Suppressor macrophage treated with lipopolysaccharide for 1 hour (primary cell): ENCODE measurements at regions not wholly inside any gene's neighbourhood (a gene's known extent, or its start where the extent isn't known, plus 50 kb on each side); places are given as distances from the start of the nearest gene placed in this dataset.
"Not testable (repeated sequence)": the region's sequence is repeated elsewhere in the genome, so short reads cannot be mapped to it uniquely, and the experiment has no call there.

Source experiments
- DNase-seq, 3 donors: peaks; one replicate each; pipeline ENCODE4 v3.0.0-alpha.2; 2020 to 2022

GRCh38 chr17:77635785-77636184, 322.7 kb upstream of the TNRC6C start:
- not testable (repeated sequence) for DNase-seq

GRCh38 chr17:77636835-77637817, 321.4 kb upstream of the TNRC6C start:
- DNase-seq, result no peak

- no peak for DNase-seq
Observed at GRCh38 chr17:77637818-77638575, 320.5 kb upstream of the TNRC6C start.

- DNase-seq, result no peak
Observed at GRCh38 chr17:77640252-77640651, 318.3 kb upstream of the TNRC6C start.

- DNase-seq, result no peak
Observed at GRCh38 chr17:77640916-77641605, 317.4 kb upstream of the TNRC6C start.

DNA sequence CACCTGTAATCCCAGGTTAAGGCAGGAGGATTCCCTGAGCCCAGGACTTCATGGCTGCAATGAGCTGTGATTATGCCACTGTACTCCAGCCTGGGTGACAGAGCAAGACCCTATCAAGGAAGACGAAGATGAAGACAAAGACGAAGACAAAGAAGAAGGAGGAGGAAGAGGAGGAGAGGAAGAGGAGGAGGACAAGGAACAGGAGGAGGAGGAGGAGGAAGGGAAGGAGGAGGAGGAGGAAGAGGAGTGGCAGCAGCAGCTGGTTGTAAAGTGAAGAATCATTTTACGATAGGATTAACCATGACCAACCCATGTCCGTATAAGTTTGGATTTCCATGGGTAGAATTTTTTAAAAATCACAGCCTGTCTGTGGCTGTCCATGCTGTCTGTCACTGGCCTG, 316.8 kb upstream of the TNRC6C start:
- no peak for DNase-seq

GRCh38 chr17:77644181-77645071, 314.1 kb upstream of the TNRC6C start:
- no peak for DNase-seq

GRCh38 chr17:77645072-77646045, 313.1 kb upstream of the TNRC6C start:
- DNase-seq, result no peak

DNA sequence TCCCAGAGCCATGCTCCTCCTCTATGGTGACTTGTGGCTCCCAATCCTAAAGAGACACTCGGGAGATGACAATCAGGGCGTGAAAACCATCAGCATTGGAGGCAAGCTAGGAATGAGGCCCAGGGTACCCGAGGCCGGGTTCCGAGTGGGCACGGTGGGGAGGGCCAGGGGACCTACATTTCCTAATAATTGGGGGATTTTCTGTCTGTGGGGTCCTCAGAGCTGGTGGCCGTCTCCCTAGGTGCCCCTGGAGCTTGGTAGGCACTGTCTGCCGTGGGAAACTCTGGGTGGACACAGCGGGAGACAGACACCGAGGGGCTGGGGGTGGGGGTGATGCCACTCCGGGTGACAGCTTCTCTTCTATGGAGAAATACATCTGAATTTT, 312.5 kb upstream of the TNRC6C start:
- no peak for DNase-seq

DNA sequence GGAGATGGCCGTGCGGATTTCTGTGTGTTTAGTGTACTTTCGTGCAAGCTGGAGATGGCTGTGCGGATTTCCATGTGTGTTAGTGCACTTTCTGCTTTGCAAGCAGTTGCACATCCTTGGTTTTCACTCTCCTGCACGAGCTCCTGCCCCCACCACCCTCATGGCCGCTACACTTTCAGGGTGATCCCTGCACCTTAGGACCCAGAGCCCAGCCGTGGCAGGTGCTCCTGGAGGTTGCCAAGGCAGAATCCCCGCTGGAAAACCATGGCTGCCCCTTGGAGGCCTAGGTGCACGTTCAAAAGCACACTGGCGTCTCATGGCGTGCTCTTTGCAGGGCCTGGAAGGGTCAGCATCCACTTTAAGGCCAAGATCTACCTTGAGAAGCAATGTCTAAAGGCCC, 311.0 kb upstream of the TNRC6C start:
- DNase-seq, result no peak

GRCh38 chr17:77649717-77650211, 308.7 kb upstream of the TNRC6C start:
- no peak for DNase-seq

DNA sequence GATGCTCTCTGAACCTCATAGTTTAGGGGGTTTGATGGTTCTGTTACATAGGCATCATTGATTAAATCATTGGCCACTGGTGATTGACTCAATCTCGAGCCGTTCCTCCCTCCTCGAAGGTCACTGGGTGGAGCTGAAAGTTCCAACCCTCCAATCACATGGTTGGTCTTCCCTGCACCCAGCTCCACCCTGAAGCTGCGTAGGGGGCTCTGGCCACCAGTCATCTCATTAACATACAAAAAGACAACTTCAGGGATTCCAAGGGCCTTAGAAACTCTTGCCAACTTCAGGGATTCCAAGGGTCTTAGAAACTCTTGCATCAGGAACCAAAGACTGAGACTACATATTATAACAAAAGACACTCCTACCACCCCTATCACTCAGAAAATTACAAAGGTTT, 306.5 kb upstream of the TNRC6C start:
- no peak for DNase-seq

DNA sequence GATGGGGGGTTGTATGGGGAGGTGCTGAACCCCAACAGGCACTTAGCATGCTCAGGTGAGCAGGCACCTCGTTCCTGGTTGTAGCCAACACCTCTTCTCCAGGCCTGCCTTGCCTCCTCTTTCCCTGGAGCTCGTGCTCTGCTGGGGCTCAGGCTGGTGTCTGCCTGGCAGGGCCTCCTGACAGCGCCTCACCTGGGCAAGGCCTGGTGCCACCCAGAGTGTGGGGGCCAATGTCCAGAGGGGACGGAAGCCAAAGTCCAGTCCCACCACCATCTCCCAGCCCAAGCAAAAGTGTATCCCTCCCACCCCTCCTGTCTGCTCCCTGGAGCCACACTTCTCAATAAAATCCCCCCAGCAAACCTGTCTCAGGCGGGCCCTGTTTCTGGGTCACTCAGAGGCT, 304.2 kb upstream of the TNRC6C start:
- DNase-seq, result no peak

- DNase-seq, result no peak
Observed at GRCh38 chr17:77654850-77655249, 303.7 kb upstream of the TNRC6C start.

DNA sequence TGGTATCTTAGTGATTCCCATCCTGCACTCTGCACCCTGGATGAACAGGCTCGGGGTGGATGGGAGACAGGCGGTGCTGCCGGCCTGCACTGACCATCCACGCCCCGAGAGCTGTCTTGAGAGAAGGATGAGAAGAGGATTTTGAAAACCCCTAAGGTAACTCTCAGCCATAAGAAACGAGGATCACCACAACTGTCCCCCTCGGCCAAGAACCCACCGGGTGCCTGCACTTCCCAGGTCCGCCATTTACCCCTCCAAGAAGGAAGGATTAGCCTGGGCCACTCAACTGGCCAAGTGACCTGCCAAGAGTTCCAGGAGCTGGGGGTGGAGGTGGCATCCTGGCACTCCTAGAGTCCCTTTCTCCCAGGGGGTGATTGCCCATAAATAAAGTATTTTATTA, 302.4 kb upstream of the TNRC6C start:
- DNase-seq, result no peak

DNA sequence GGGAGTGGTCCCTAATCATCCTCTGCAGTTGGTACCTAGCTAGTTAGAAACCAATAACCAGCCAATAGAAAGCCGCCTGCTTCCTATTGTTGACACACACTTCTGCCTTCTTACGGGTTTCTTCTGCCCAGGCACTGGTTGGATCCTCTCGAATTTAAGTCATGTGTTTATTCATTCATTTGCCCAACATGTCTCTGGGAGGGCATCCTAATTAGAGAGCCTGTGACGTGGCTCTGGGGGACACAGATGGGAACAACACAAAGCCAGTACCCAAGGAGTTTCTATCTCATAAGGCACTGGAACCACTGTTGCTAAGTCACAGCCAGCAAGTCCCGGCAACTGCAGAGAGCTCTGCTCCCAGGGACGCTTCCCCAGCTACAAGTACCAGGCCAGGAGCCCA, 300.7 kb upstream of the TNRC6C start:
- no peak for DNase-seq

GRCh38 chr17:77660524-77660923, 298.0 kb upstream of the TNRC6C start:
- DNase-seq, result no peak

DNA sequence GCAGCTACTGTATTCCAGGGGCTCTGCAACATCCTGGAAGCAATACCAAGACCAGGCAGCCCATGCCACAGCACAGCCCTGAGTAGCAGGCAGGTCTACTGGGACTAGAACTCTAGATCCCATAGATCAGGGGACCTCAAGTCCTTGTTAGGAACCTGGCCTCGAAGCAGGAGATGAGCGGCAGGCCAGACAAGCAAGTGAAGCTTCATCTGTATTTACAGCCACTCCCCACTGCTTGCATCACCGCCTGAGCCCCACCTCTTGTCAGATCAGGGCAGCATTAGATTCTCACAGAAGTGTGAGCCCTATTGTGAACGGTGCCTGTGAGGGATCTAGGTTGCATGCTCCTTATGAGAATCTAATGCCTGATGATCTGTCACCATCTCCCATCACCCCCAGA, 295.7 kb upstream of the TNRC6C start:
- no peak for DNase-seq

DNA sequence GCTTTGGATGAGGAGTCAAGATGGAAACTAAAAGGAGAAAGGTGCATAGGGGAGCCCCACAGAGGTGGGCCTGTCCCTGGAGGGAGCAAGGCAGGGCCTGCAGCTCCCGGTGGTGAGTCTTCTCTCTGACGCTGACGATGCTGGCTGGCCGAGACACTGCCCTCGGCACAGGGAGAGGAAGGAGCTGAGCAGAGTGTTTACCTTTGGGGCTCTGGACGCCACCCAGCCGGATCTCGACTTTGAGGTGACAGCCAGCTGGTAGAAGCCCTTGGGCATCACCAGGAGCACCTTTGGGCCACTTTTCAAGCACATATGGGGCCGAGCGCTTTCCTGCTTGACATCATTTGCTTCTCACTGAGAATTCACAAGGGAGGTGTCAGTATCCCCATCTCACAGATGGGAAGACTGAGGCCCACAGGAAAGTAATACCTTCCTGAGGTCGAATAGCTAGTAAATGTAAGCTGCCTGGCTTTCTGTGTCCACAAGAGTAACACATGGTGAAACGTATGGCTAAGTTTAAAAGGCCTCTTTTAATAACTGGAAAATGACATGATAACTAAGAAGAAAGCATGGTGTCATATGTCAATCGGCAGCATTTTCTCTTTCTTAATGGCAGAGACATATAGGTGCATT, 294.3 kb upstream of the TNRC6C start:
- no peak for DNase-seq

DNA sequence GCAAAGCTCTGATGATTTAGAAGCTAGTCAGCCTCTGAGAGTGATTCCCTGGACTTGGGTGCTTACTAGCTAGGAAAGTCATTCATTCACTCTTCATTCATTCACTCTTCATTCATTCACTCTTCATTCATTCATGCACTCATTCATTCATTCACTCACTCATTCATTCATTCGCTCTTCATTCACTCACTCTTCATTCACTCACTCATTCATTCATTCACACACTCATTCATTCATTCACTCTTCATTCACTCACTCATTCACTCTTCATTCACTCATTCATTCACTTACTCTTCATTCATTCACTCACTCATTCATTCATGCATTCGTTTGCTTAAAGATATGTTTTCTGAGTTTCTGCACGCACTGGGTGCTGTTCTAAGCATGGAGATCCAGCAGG, 292.7 kb upstream of the TNRC6C start:
- no peak for DNase-seq
